HT-29 (cell line): ENCODE measurements at regions not wholly inside any gene's neighbourhood (a gene's known extent, or its start where the extent isn't known, plus 50 kb on each side); places are given as distances from the start of the nearest gene placed in this dataset.

Source experiments
- DNase-seq: peaks from one replicate; pipeline ENCODE4 v3.0.0-alpha.2; 2015; ENCODE audit warnings: low spot score

- DNase-seq: no peak
Observed at GRCh38 chr9:105860516-105860915, 166.2 kb downstream of the TMEM38B start.

GRCh38 chr9:105861972-105862371 lies 167.6 kb downstream of the TMEM38B start:
- no peak for DNase-seq

- no peak for DNase-seq
Observed at GRCh38 chr9:105864248-105864898, 170.0 kb downstream of the TMEM38B start.

- no peak for DNase-seq
Observed at GRCh38 chr9:105865285-105865684, 170.9 kb downstream of the TMEM38B start.

GRCh38 chr9:105871540-105871939 lies 177.2 kb downstream of the TMEM38B start:
- no peak for DNase-seq

GRCh38 chr9:105873801-105874200 lies 179.5 kb downstream of the TMEM38B start:
- DNase-seq: no peak

GRCh38 chr9:105877721-105878120 lies 183.4 kb downstream of the TMEM38B start:
- DNase-seq: no peak

GRCh38 chr9:105879181-105879580 lies 184.8 kb downstream of the TMEM38B start:
- DNase-seq: no peak

- DNase-seq: no peak
Observed at GRCh38 chr9:105880517-105880916, 186.2 kb downstream of the TMEM38B start.

GRCh38 chr9:105881021-105881420 lies 186.7 kb downstream of the TMEM38B start:
- no peak for DNase-seq

- peak; percentile 74 for DNase-seq
Observed at GRCh38 chr9:105881654-105882349, 187.5 kb downstream of the TMEM38B start.

- DNase-seq: no peak
Observed at GRCh38 chr9:105883847-105884246, 189.5 kb downstream of the TMEM38B start.

- DNase-seq: no peak
Observed at GRCh38 chr9:105884416-105884815, 190.1 kb downstream of the TMEM38B start.

GRCh38 chr9:105886136-105886535 lies 191.8 kb downstream of the TMEM38B start:
- no peak for DNase-seq

- DNase-seq: no peak
Observed at GRCh38 chr9:105887679-105888078, 193.3 kb downstream of the TMEM38B start.

GRCh38 chr9:105890046-105890822 lies 195.9 kb downstream of the TMEM38B start:
- no peak for DNase-seq

- DNase-seq: no peak
Observed at GRCh38 chr9:105900123-105900522, 205.8 kb downstream of the TMEM38B start.

- DNase-seq: peak; percentile 43
Observed at GRCh38 chr9:105901514-105902109, 207.3 kb downstream of the TMEM38B start.

GRCh38 chr9:105908069-105908468 lies 213.7 kb downstream of the TMEM38B start:
- DNase-seq: no peak

- no peak for DNase-seq
Observed at GRCh38 chr9:105911104-105911911, 217.0 kb downstream of the TMEM38B start.

GRCh38 chr9:105912157-105912862 lies 218.0 kb downstream of the TMEM38B start:
- no peak for DNase-seq
